8988T (cell line): ENCODE measurements at regions not wholly inside any gene's neighbourhood (a gene's known extent, or its start where the extent isn't known, plus 50 kb on each side); places are given as distances from the start of the nearest gene placed in this dataset.

Experiments used
- DNase-seq: peaks from one replicate; pipeline ENCODE4 v3.0.0; 2011

GRCh38 chr2:8193686-8194615 lies 487.9 kb upstream of the ID2 start:
- DNase-seq, result no peak

DNA sequence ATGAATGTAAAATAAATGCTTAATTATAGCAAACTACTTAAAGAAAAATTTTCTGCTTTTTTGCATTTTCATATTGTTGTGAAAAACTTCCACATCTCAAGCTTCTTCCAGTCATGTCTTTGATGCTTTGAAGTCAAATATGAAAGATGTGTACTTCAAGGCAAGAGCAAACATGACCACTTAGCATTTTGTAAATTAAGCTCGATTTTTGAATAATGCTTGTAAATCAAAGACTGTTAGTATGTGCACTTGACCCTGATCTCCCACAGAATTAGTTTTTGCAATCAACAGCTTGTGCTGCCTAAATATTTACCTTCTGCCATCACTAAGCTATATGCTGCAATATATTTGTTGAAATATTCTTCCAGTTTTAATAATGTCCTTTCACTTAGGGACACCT lies 486.1 kb upstream of the ID2 start:
- no peak for DNase-seq

- DNase-seq, result no peak
Observed at GRCh38 chr2:8196316-8196715, 485.5 kb upstream of the ID2 start.

DNA sequence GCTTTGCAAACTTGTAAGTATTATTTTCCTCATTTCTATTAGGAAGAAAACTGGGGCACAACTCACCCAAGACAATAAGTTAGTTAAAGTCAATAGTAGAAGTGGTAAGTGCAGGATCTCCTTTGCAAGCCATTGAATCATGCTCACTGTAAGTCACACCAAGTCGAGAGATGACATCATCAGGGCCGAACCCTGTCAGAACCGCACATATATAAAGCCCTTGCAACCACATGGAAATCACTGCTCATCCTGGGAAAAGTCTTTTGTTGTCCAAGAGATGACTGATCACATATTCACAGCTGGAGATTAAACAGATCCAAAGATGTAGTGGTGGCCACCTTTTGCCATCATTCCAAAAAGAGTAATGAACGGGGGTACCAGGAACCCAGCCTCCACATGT lies 484.8 kb upstream of the ID2 start:
- no peak for DNase-seq

DNA sequence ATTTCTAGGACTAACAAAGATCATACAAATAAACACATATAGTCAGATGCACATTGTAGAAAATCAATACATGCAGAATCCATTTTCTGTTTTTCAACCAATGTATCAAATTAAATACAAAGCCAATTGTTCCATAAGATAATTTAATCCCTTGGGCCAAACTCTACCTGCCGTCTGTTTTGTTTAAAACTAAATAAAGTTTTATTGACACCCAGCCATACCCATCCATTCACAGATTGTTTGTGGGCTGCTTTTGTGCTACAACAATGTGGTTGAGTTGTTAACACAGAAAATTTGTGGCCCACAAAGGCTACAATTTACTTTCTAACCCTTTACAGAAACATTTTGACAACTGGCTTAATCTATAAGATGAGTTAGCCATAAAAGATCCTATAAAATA lies 484.0 kb upstream of the ID2 start:
- no peak for DNase-seq

- DNase-seq, result no peak
Observed at GRCh38 chr2:8198766-8199382, 483.0 kb upstream of the ID2 start.

GRCh38 chr2:8202132-8202531 lies 479.7 kb upstream of the ID2 start:
- DNase-seq, result no peak

GRCh38 chr2:8203364-8203763 lies 478.5 kb upstream of the ID2 start:
- DNase-seq, result no peak

DNA sequence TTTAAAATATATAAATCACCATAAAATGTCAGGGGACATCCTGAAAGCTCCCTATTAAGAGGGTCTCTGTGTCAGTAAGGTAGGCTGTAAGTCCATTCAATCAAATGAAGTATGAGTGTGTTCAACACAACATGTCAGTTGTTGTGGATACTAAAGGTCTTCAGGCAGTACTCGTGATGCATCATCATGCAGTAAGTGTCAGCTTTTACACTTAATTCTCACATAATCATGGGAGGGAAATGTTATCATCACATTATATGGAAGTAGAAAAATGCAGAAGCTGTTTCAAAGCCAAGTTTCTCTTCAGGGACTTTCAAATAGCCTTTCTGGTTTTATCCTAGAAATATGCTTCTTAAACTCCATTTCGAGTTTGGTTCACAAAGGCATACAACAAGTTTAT lies 477.1 kb upstream of the ID2 start:
- DNase-seq, result no peak

DNA sequence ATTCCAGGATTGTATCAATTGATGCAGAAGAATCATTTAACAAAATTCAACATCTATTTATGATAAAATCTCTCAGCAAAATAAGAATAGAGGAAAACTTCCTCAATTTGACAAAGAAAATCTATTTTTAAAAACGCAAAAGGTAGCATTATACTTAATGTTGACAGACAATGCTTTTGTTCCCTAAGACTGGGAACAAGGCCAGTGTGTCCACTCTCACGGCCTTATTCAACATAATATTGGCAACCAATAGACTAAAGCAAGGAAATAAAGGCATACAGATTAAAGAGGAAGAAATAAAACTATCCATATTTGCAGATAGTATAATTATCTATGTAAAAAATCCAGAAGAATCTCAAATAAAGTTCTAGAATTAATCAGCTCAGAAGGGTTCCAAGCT lies 472.4 kb upstream of the ID2 start:
- no peak for DNase-seq

DNA sequence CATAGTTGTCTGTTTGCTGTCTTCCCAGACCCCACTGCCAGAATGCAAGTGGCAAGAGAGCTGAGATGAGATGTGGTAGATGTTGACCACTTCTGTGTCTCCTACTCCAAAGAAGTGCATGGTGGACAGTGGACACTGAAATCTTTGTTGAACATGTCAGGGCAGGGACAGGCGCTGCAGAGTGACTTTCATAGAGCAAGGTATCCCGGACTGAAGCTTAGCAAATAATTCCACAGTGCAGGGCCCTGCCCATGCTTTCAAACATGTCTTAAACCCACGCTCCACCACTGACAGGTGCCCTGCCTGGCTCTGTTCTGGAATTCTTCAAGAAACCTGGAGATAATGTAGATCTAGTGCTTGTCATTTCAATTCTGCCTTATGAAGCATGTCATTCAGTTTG lies 470.5 kb upstream of the ID2 start:
- no peak for DNase-seq

- DNase-seq, result no peak
Observed at GRCh38 chr2:8212239-8212638, 469.6 kb upstream of the ID2 start.

DNA sequence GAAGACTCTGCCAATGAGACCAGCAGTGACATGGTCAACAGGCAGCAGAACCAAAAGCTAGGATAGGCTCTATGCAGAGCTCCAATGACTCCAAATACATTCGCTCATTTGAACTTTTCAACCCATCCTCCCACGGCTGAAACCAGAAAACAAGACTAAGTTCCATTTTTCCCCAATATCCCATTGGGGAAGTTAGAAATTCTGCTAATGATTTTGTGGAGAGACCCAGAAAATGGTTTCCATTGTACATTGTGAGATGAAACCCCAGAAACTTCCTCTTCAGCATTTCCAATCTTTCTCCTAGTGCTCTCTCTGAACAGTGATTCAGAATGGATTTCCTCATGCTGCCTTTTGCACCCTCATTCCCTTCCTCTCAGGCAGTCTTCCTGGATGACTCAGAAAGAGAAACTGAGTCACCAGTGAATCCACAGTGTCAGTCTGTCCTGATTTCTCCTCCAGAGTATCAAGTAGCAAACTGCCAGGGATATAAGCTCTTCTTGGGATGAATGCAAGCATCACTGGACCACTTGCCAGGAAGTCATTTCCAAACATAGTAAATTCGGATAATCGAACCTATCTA lies 467.7 kb upstream of the ID2 start:
- no peak for DNase-seq

- DNase-seq, result no peak
Observed at GRCh38 chr2:8215159-8215863, 466.5 kb upstream of the ID2 start.

DNA sequence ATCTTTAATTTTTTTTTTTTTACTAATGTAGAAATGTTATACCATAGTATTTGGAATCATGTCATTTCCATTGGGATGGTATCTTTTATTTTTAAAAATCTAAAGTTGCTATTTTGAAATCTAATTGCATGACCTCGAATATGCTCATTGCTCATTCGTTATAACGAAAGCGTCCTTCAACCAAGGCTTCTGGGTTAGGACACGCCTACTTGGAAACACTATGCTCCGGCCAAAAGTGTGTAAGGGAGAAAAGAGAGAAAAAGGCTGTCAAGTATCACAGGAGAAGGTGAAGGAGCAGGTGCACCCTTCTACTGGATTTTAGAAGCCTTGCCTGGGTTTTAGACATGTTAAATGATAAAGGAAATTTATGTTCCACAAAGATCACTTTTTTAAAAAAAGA lies 465.9 kb upstream of the ID2 start:
- DNase-seq, result no peak

- DNase-seq, result no peak
Observed at GRCh38 chr2:8216397-8216796, 465.5 kb upstream of the ID2 start.

- no peak for DNase-seq
Observed at GRCh38 chr2:8217468-8218030, 464.3 kb upstream of the ID2 start.

DNA sequence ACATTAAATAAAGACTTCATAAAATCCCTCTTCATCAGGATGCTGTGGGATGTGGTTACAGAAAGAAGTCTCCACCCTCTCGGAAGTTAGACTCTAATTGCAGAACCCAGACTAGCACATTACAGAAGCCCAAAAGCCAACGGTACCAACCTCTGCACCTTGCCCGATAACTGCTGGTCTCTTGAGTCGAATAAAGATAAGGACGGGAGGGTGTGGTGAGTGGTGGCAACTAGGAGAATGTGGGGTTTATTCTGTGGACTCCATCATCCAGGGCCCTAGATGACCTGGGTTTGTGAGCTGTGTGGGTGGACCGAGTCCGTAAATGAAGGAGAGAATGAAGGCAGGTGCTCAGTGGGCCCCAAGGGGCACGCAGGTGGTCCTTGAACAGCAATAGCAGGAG lies 462.8 kb upstream of the ID2 start:
- DNase-seq, result no peak

GRCh38 chr2:8219631-8220355 lies 462.1 kb upstream of the ID2 start:
- no peak for DNase-seq

DNA sequence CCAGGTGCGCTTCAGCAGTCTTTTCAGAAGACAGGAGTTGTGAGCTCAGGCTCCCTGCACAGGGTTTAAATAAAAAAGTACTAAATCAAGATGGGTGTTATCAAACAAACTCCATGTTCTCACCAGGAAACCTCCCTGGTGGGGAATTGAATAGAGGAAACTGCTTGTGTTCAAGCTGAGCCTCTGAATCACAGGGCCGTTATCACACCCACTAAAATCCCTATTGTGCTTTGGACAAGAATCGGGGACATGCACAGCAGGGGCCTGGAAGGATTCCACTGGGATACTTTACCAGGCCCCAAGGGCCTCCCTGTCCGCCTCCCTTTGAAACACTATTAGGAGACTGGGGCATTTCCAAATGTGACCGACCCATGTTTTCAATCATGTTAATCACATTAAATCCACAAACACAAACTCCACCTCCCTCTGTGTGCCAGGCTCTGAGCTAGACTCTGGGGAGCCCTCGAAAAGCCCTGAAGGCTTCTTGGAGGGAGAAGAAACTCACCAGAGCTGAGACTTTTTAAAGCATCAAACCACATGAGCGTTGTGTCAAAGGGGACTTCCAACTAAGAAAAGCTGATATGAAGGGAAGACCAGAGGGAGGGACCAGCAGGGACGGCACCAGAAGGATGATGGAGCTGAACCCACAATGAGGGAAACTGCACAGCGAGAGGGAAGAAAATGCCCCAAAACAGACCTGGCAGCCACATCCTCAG lies 458.7 kb upstream of the ID2 start:
- no peak for DNase-seq

- no peak for DNase-seq
Observed at GRCh38 chr2:8223695-8224346, 458.0 kb upstream of the ID2 start.
